ENCODE measurements at regions not wholly inside any gene's neighbourhood (a gene's known extent, or its start where the extent isn't known, plus 50 kb on each side); places are given as distances from the start of the nearest gene placed in this dataset.

- no peak for TF ChIP-seq EZH2phosphoT487 (conservative IDR thresholded peaks at IDR 0.05; ENCODE audit: low read length)
- no peak for TF ChIP-seq CTCF (IDR thresholded peaks at IDR 0.05; ENCODE audit: insufficient read depth, low read length, poor library complexity, severe bottlenecking)
- no peaks in the 10 kb centered on the region for H3K36me3 ChIP-seq (ENCODE audit: low read length)
Observed at GRCh38 chr11:70020336-70021214, 57.5 kb upstream of the ANO1 start.

GRCh38 chr11:70021586-70021985 is 56.5 kb upstream of the ANO1 start:
- Histone ChIP-seq H3K27me3 (ENCODE audit: low read length) (no peaks in the 10 kb centered on the region), H3K9ac (ENCODE audit: low read length) (no peak overlapping the region), H4K20me1 (ENCODE audit: low read depth, low read length) (no peaks in the 10 kb centered on the region), H3F3A (ENCODE audit: insufficient read depth) (no peaks in the 10 kb centered on the region), H3K79me2 (ENCODE audit: insufficient read depth, low read length) (no peaks in the 10 kb centered on the region), H3K27ac (ENCODE audit: low read depth, low read length) (no peak overlapping the region), H2AFZ (ENCODE audit: low read depth, low read length, severe bottlenecking) (no peak overlapping the region), H3K9me2 (replicated peaks; ENCODE audit: insufficient read depth, low read length) (no peaks in the 10 kb centered on the region), H3K9me3 (ENCODE audit: insufficient read depth, low read length) (no peaks in the 10 kb centered on the region), H3K36me3 (ENCODE audit: low read length) (no peaks in the 10 kb centered on the region), H3K4me3 (ENCODE audit: insufficient read depth, low read length, poor library complexity, severe bottlenecking) (no peak overlapping the region), H3K4me2 (ENCODE audit: low read depth, low read length, poor library complexity, severe bottlenecking) (no peak overlapping the region)
- no peak for TF ChIP-seq EZH2phosphoT487 (conservative IDR thresholded peaks at IDR 0.05; ENCODE audit: low read length)
- no peak for TF ChIP-seq CTCF (IDR thresholded peaks at IDR 0.05; ENCODE audit: insufficient read depth, low read length, poor library complexity, severe bottlenecking)

More at GRCh38 chr11:70020336-70021214, 57.5 kb upstream of the ANO1 start:
- H3F3A ChIP-seq (ENCODE audit: insufficient read depth): no peaks in the 10 kb centered on the region
- H3K4me2 ChIP-seq (ENCODE audit: low read depth, low read length, poor library complexity, severe bottlenecking): no peak overlapping the region
- no peaks in the 10 kb centered on the region for H3K9me2 ChIP-seq (replicated peaks; ENCODE audit: insufficient read depth, low read length)
- H3K27me3 ChIP-seq (ENCODE audit: low read length): no peaks in the 10 kb centered on the region
- no peak overlapping the region for H3K9ac ChIP-seq (ENCODE audit: low read length)
- H3K9me3 ChIP-seq (ENCODE audit: insufficient read depth, low read length): no peaks in the 10 kb centered on the region
- H3K79me2 ChIP-seq (ENCODE audit: insufficient read depth, low read length): no peaks in the 10 kb centered on the region
- H4K20me1 ChIP-seq (ENCODE audit: low read depth, low read length): no peaks in the 10 kb centered on the region
- H3K4me3 ChIP-seq (ENCODE audit: insufficient read depth, low read length, poor library complexity, severe bottlenecking): no peak overlapping the region
- no peak overlapping the region for H3K27ac ChIP-seq (ENCODE audit: low read depth, low read length)
- H2AFZ ChIP-seq (ENCODE audit: low read depth, low read length, severe bottlenecking): no peak overlapping the region

- no peaks in the 10 kb centered on the region for H3K36me3 ChIP-seq (ENCODE audit: low read length)
- TF ChIP-seq EZH2phosphoT487 (conservative IDR thresholded peaks at IDR 0.05; ENCODE audit: low read length): no peak
- TF ChIP-seq CTCF (IDR thresholded peaks at IDR 0.05; ENCODE audit: insufficient read depth, low read length, poor library complexity, severe bottlenecking): no peak
Observed at GRCh38 chr11:70024036-70024772, 53.9 kb upstream of the ANO1 start.

More at GRCh38 chr11:70024036-70024772, 53.9 kb upstream of the ANO1 start:
- no peaks in the 10 kb centered on the region for H3K9me2 ChIP-seq (replicated peaks; ENCODE audit: insufficient read depth, low read length)
- H3K9ac ChIP-seq (ENCODE audit: low read length): no peak overlapping the region
- H3K9me3 ChIP-seq (ENCODE audit: insufficient read depth, low read length): no peaks in the 10 kb centered on the region
- H3F3A ChIP-seq (ENCODE audit: insufficient read depth): no peaks in the 10 kb centered on the region
- no peaks in the 10 kb centered on the region for H4K20me1 ChIP-seq (ENCODE audit: low read depth, low read length)
- H3K27ac ChIP-seq (ENCODE audit: low read depth, low read length): no peak overlapping the region
- no peak overlapping the region for H2AFZ ChIP-seq (ENCODE audit: low read depth, low read length, severe bottlenecking)
- no peak overlapping the region for H3K4me2 ChIP-seq (ENCODE audit: low read depth, low read length, poor library complexity, severe bottlenecking)
- H3K4me3 ChIP-seq (ENCODE audit: insufficient read depth, low read length, poor library complexity, severe bottlenecking): no peak overlapping the region
- H3K79me2 ChIP-seq (ENCODE audit: insufficient read depth, low read length): no peaks in the 10 kb centered on the region
- H3K27me3 ChIP-seq (ENCODE audit: low read length): no peaks in the 10 kb centered on the region
